A549 (cell line): ENCODE measurements at regions not wholly inside any gene's neighbourhood (a gene's known extent, or its start where the extent isn't known, plus 50 kb on each side); places are given as distances from the start of the nearest gene placed in this dataset.

Source experiments
- ATAC-seq, 2 experiments: fragments of 200-7000 bp in 1 of 2; fragments of >200 bp in 1 of 2; cut with Nextera tagmentation in 1 of 2; cut with Tn5 transposase in 1 of 2; 3 replicates each; pipeline versions ENCODE4 v1.8.0 to v1.9.1; 2018 to 2020; ENCODE audit warnings: mild to moderate bottlenecking in 1 of 2, moderate library complexity in 1 of 2
- CTCF ChIA-PET: fragments of 300-600 bp; sonication (Branson Sonifier 250); formaldehyde crosslinking; extraction: SDS; loops from one replicate; lab custom pipeline; 2021; ENCODE audit warnings: antibody characterized with exemption, inconsistent platforms; lab: Yijun Ruan, JAX
- POLR2A ChIA-PET: fragments of 350-600 bp; formaldehyde crosslinking; extraction: SDS; loops from one replicate; lab custom pipeline; 2021; ENCODE audit warnings: antibody characterized with exemption, inconsistent platforms; lab: Yijun Ruan, JAX
- DNase-seq, 2 experiments: peaks; one replicate each; pipeline versions ENCODE4 v3.0.0 to v3.0.0-alpha.2; 2011 to 2016; ENCODE audit warnings: low read depth in 1 of 2, low spot score in 1 of 2
- FAIRE-seq: peaks from 2 replicates; lab custom pipeline; 2011; peaks lifted over from hg19 to GRCh38; lab: Jason Lieb, UNC
- H3K27ac ChIP-seq, 2 experiments: fragments of >200 bp; sonication (Bioruptor Twin); formaldehyde crosslinking; 3 replicates each; pipeline ENCODE4 v1.5.1; 2016 to 2017
- H3K4me1 ChIP-seq: fragments of >200 bp; sonication (Bioruptor Twin); formaldehyde crosslinking; 3 replicates; pipeline ENCODE4 v1.6.1; 2016
- H3K4me2 ChIP-seq: fragments of >200 bp; sonication (Bioruptor Twin); formaldehyde crosslinking; 3 replicates; pipeline ENCODE4 v1.6.1; 2016
- H3K4me3 ChIP-seq: fragments of >200 bp; sonication (Bioruptor Twin); formaldehyde crosslinking; 3 replicates; pipeline ENCODE4 v1.5.1; 2016
- H3K9me3 ChIP-seq: fragments of >200 bp; sonication (Bioruptor Twin); formaldehyde crosslinking; 3 replicates; pipeline ENCODE4 v1.6.1; 2016
- ATOH8 ChIP-seq: fragments of 250-450 bp; sonication (Bioruptor Pico); IDR thresholded peaks from 2 replicates; pipeline ENCODE4 v1.5.0; 2020; ENCODE audit warnings: low read depth, mild to moderate bottlenecking, moderate library complexity
- BCL3 ChIP-seq: fragments of >200 bp; sonication (Bioruptor Twin); formaldehyde crosslinking; IDR thresholded peaks from 3 replicates; pipeline ENCODE4 v1.6.1; 2016
- BHLHE40 ChIP-seq: IDR thresholded peaks from 2 replicates; pipeline ENCODE4 v1.6.1; 2012; ENCODE audit warnings: low read depth, low read length, inconsistent platforms
- CTCF ChIP-seq: fragments of >200 bp; sonication (Bioruptor Twin); formaldehyde crosslinking; IDR thresholded peaks from 3 replicates; pipeline ENCODE4 v1.5.1; 2016
- E2F6 ChIP-seq: IDR thresholded peaks from 2 replicates; pipeline ENCODE4 v1.6.1; 2012; ENCODE audit warnings: low read depth, borderline replicate concordance
- EHF ChIP-seq: fragments of 250-450 bp; sonication (Bioruptor Pico); IDR thresholded peaks from 2 replicates; pipeline ENCODE4 v1.5.0; 2020; ENCODE audit warnings: mild to moderate bottlenecking
- EHMT2 ChIP-seq: fragments of 200-600 bp; sonication (generic); IDR thresholded peaks from 2 replicates; pipeline ENCODE4 v1.6.1; 2016; ENCODE audit warnings: antibody characterized with exemption, low read depth, mild to moderate bottlenecking, moderate library complexity
- EP300 ChIP-seq, 2 experiments: fragments of >200 bp; sonication (Bioruptor Twin); formaldehyde crosslinking; IDR thresholded peaks; 2 replicates in 1 of 2; 3 replicates in 1 of 2; pipeline ENCODE4 v1.6.1; 2016 to 2017
- ESRRA ChIP-seq: fragments of 150-350 bp; IDR thresholded peaks from 2 replicates; pipeline ENCODE4 v1.6.1; 2014; ENCODE audit warnings: mild to moderate bottlenecking, low read length, borderline replicate concordance
- FOSB ChIP-seq: fragments of 250-450 bp; sonication (Bioruptor Pico); IDR thresholded peaks from 2 replicates; pipeline ENCODE4 v1.5.0; 2020; ENCODE audit warnings: mild to moderate bottlenecking, moderate library complexity
- FOXS1 ChIP-seq: fragments of 250-450 bp; sonication (Bioruptor Pico); IDR thresholded peaks from 2 replicates; pipeline ENCODE4 v1.5.0; 2020; ENCODE audit warnings: mild to moderate bottlenecking, moderate library complexity
- HDAC2 ChIP-seq: fragments of 200-600 bp; sonication (generic); IDR thresholded peaks from 2 replicates; pipeline ENCODE4 v1.6.1; 2016
- HEYL ChIP-seq: fragments of 250-450 bp; sonication (Bioruptor Pico); IDR thresholded peaks from 2 replicates; pipeline ENCODE4 v1.8.0; 2021; ENCODE audit warnings: mild to moderate bottlenecking, moderate library complexity
- HOXB5 ChIP-seq: fragments of 250-450 bp; sonication (Bioruptor Pico); IDR thresholded peaks from 2 replicates; pipeline ENCODE4 v1.5.0; 2020; ENCODE audit warnings: mild to moderate bottlenecking, moderate library complexity
- JUNB ChIP-seq: fragments of >200 bp; sonication (Bioruptor Twin); formaldehyde crosslinking; IDR thresholded peaks from 2 replicates; pipeline ENCODE4 v1.6.1; 2016
- KDM1A ChIP-seq: fragments of 200-600 bp; sonication (generic); IDR thresholded peaks from 2 replicates; pipeline ENCODE4 v1.6.1; 2016; ENCODE audit warnings: low read depth, mild to moderate bottlenecking
- MYC ChIP-seq: IDR thresholded peaks from 2 replicates; pipeline ENCODE4 v1.6.1; 2012; ENCODE audit warnings: mild to moderate bottlenecking, inconsistent platforms, low read length, improper control_type of control experiment, borderline replicate concordance
- NR3C1 ChIP-seq: fragments of >200 bp; sonication (Bioruptor Twin); formaldehyde crosslinking; IDR thresholded peaks from 3 replicates; pipeline ENCODE4 v1.6.1; 2017
- POLR2AphosphoS2 ChIP-seq: conservative IDR thresholded peaks from 2 replicates; pipeline ENCODE4 v1.6.1; 2012; ENCODE audit warnings: low read length, improper control_type of control experiment, inconsistent platforms
- RFX5 ChIP-seq: fragments of 450-650 bp; IDR thresholded peaks from 2 replicates; pipeline ENCODE4 v1.7.1; 2014; ENCODE audit warnings: antibody characterized with exemption, mild to moderate bottlenecking, moderate library complexity
- SREBF2 ChIP-seq: fragments of 450-650 bp; IDR thresholded peaks from 2 replicates; pipeline ENCODE4 v1.6.1; 2014; ENCODE audit warnings: mild to moderate bottlenecking, moderate library complexity
- TFCP2L1 ChIP-seq: fragments of 250-450 bp; sonication (Bioruptor Pico); IDR thresholded peaks from 2 replicates; pipeline ENCODE4 v1.5.0; 2021; ENCODE audit warnings: mild to moderate bottlenecking
- TP53 ChIP-seq: fragments of 250-450 bp; sonication (Bioruptor Pico); IDR thresholded peaks from 2 replicates; pipeline ENCODE4 v1.5.0; 2021; ENCODE audit warnings: mild to moderate bottlenecking, moderate library complexity
- WGBS: methylation state at CpG from one replicate; pipeline ENCODE4 v1.1.6; 2017; ENCODE audit errors: missing lambda C conversion rate; 5-methylcytosine and 5-hydroxymethylcytosine counted together

GRCh38 chr6:5894357-5894756, 112.4 kb downstream of the NRN1 start:
- H3K27ac ChIP-seq = no peak overlapping the region
- CTCF ChIA-PET = no interaction called here
- no peaks in the 10 kb centered on the region for H3K4me1 ChIP-seq
- 75% methylated on average over 4 of the region's 4 CpGs for WGBS
- H3K4me2 ChIP-seq = no peak overlapping the region
- H3K9me3 ChIP-seq = no peaks in the 10 kb centered on the region
- H3K4me3 ChIP-seq = no peak overlapping the region
- no peak for ATAC-seq
- no peak for DNase-seq
- no peak for FAIRE-seq
- POLR2A ChIA-PET = no interaction called here
- TF ChIP-seq HOXB5 = no peak
- TF ChIP-seq KDM1A = no peak
- no peak for TF ChIP-seq BCL3
- no peak for TF ChIP-seq BHLHE40
- TF ChIP-seq TP53 (CRISPR knock-in tag) = no peak
- TF ChIP-seq HEYL (CRISPR knock-in tag) = no peak
- no peak for TF ChIP-seq CTCF
- TF ChIP-seq SREBF2 = no peak
- no peak for TF ChIP-seq POLR2AphosphoS2
- no peak for TF ChIP-seq TFCP2L1 (CRISPR knock-in tag)
- TF ChIP-seq E2F6 = no peak
- TF ChIP-seq RFX5 = no peak
- no peak for TF ChIP-seq ATOH8
- TF ChIP-seq ESRRA = no peak
- TF ChIP-seq, all 56 proteins: peak for 0

- TF ChIP-seq FOSB (CRISPR knock-in tag) = no peak
- TF ChIP-seq POLR2AphosphoS2 = no peak
- TF ChIP-seq NR3C1 = no peak
- no peak for TF ChIP-seq CTCF
- Histone ChIP-seq H3K4me3 (no peak overlapping the region), H3K9me3 (no peaks in the 10 kb centered on the region), H3K27ac (no peak overlapping the region), H3K4me1 (no peaks in the 10 kb centered on the region), H3K4me2 (no peak overlapping the region)
- FAIRE-seq (no peak), DNase-seq (no peak), ATAC-seq (no peak)
- CTCF ChIA-PET = no interaction called here
- POLR2A ChIA-PET = no interaction called here
- 71% methylated on average over 3 of the region's 4 CpGs for WGBS
These were observed 113.4 kb downstream of the NRN1 start for GRCh38 chr6:5893295-5893694.

GRCh38 chr6:5892669-5893068, 114.1 kb downstream of the NRN1 start:
- no peak for DNase-seq
- ChIA-PET POLR2A (interaction anchor here (0.6 to 1.7 kb wide), 3 partner anchors 106 to 314 kb away, joined by 3 to 6 read pairs (median 4); no protein-coding TSS in a partner anchor), CTCF (interaction anchor here (0.7 to 1.4 kb wide), 4 partner anchors 8 to 37 kb away, joined by 3 to 4 read pairs (median 4); no protein-coding TSS in a partner anchor)
- ATAC-seq = no peak
- 90% methylated on average over 6 of the region's 6 CpGs for WGBS
- H3K4me2 ChIP-seq = peak overlapping the region; percentile 68
- H3K4me3 ChIP-seq = peak overlapping the region; percentile 39
- no peak for FAIRE-seq
- H3K27ac ChIP-seq = peak overlapping the region; percentile 69 to 82
- TF ChIP-seq FOXS1 (CRISPR knock-in tag) = no peak
- no peak for TF ChIP-seq EP300 (IDR thresholded peaks at IDR 0.05)
- TF ChIP-seq FOSB (CRISPR knock-in tag) = no peak
- TF ChIP-seq JUNB = no peak
- no peak for TF ChIP-seq HDAC2
- TF ChIP-seq EHMT2 = no peak
- TF ChIP-seq EHF (CRISPR knock-in tag) = no peak
- no peak for TF ChIP-seq MYC
- no peaks in the 10 kb centered on the region for H3K9me3 ChIP-seq
- no peaks in the 10 kb centered on the region for H3K4me1 ChIP-seq
